HCT116 (cell line): ENCODE measurements at regions not wholly inside any gene's neighbourhood (a gene's known extent, or its start where the extent isn't known, plus 50 kb on each side); places are given as distances from the start of the nearest gene placed in this dataset.

Experiments used
- ATAC-seq: fragments of 200-7000 bp; cut with Tn5 transposase; 2 replicates; pipeline ENCODE4 v1.9.1; 2020; ENCODE audit warnings: mild to moderate bottlenecking, moderate library complexity
- BruUV-seq: library from RNA; stranded (reverse); fragments of 400-500 nt; replicated peaks from 2 replicates; lab custom pipeline; 2021; lab: Mats Ljungman, UMichigan
- CTCF ChIA-PET: fragments of 300-600 bp; sonication (Branson Sonifier 250); formaldehyde crosslinking; loops from one replicate; lab custom pipeline; 2021; ENCODE audit warnings: antibody characterized with exemption; lab: Charles Lee
- POLR2A ChIA-PET: fragments of 300-600, 350-600 bp; sonication (Branson Sonifier 250); formaldehyde crosslinking; loops from one replicate; lab custom pipeline; 2021; ENCODE audit warnings: antibody characterized with exemption; lab: Charles Lee
- RAD21 ChIA-PET, 2 experiments: fragments of 300-600 bp; sonication (Branson Sonifier 250); formaldehyde crosslinking; loops; one replicate each; lab custom pipeline; 2023; ENCODE audit warnings: low total read pairs in 2 of 2; ENCODE audit not compliant: uncharacterized antibody in 2 of 2, unreplicated experiment in 2 of 2, low non-redundant PET in 1 of 2; lab: Charles Lee
- DNase-seq: peaks from one replicate; pipeline ENCODE4 v3.0.0-alpha.2; 2010; ENCODE audit warnings: low read depth, low spot score
- H2AFZ ChIP-seq: fragments of 200-600 bp; shearing (Covaris generic), sonication (generic); 2 replicates; pipeline ENCODE4 v1.6.1; 2017; ENCODE audit warnings: low read depth, mixed run types, mixed read lengths, antibody characterized with exemption, low read length; ENCODE audit not compliant: poor library complexity, severe bottlenecking
- H3K27ac ChIP-seq: 2 replicates; pipeline ENCODE4 v1.5.1; 2012; ENCODE audit warnings: low read depth, low read length
- H3K27me3 ChIP-seq: fragments of 200-600 bp; sonication (generic); 2 replicates; pipeline ENCODE4 v1.6.1; 2016; ENCODE audit warnings: mixed run types, low read length, mixed read lengths; ENCODE audit not compliant: insufficient read depth
- H3K36me3 ChIP-seq, 2 experiments: fragments of 200-500 bp in 1 of 2; fragments of 200-600 bp in 1 of 2; sonication (Bioruptor generic) in 1 of 2; sonication (generic) in 1 of 2; 2 replicates each; pipeline versions ENCODE4 v1.5.1 to v1.6.1; 2014 to 2016; ENCODE audit warnings: low read length in 2 of 2, inconsistent platforms in 1 of 2, mixed read lengths in 1 of 2, mixed run types in 1 of 2; ENCODE audit not compliant: insufficient read depth in 2 of 2, control insufficient read depth in 1 of 2
- H3K4me1 ChIP-seq, 2 experiments: fragments of 200-600 bp in 1 of 2; sonication (generic) in 1 of 2; 2 replicates each; pipeline versions ENCODE4 v1.5.1 to v1.6.1; 2012 to 2017; ENCODE audit warnings: low read length in 2 of 2, inconsistent platforms in 1 of 2, mild to moderate bottlenecking in 1 of 2, mixed read lengths in 1 of 2, mixed run types in 1 of 2, moderate library complexity in 1 of 2; ENCODE audit not compliant: insufficient read depth in 2 of 2, control insufficient read depth in 1 of 2
- H3K4me2 ChIP-seq: fragments of 200-600 bp; sonication (generic); 2 replicates; pipeline ENCODE4 v1.6.1; 2017; ENCODE audit warnings: mixed run types, low read length, mixed read lengths
- H3K4me3 ChIP-seq, 2 experiments: fragments of 200-600 bp in 1 of 2; sonication (generic) in 1 of 2; replicated peaks in 1 of 2; 2 replicates each; pipeline ENCODE4 v1.5.1; 2011 to 2016; ENCODE audit warnings: low read length in 2 of 2, control low read depth in 1 of 2, low read depth in 1 of 2, mild to moderate bottlenecking in 1 of 2, mixed read lengths in 1 of 2, mixed run types in 1 of 2
- H3K79me2 ChIP-seq: fragments of 200-600 bp; sonication (generic); 2 replicates; pipeline ENCODE4 v1.6.1; 2017; ENCODE audit warnings: mild to moderate bottlenecking, mixed run types, low read length, moderate library complexity, mixed read lengths; ENCODE audit not compliant: insufficient read depth
- H3K9ac ChIP-seq: fragments of 200-600 bp; sonication (generic); 2 replicates; pipeline ENCODE4 v1.6.1; 2016; ENCODE audit warnings: low read length, mixed read lengths
- H3K9me2 ChIP-seq: fragments of 200-600 bp; sonication (generic), shearing (Covaris generic); 2 replicates; pipeline ENCODE4 v1.6.1; 2017; ENCODE audit warnings: mixed run types, mild to moderate bottlenecking, moderate library complexity; ENCODE audit not compliant: insufficient read depth
- H3K9me3 ChIP-seq, 2 experiments: fragments of 200-500 bp in 1 of 2; fragments of 200-600 bp in 1 of 2; sonication (Bioruptor generic) in 1 of 2; sonication (generic) in 1 of 2; 2 replicates each; pipeline ENCODE4 v1.6.1; 2014 to 2017; ENCODE audit warnings: low read length in 2 of 2, mixed read lengths in 2 of 2, inconsistent platforms in 1 of 2, low read depth in 1 of 2, mild to moderate bottlenecking in 1 of 2, mixed run types in 1 of 2, moderate library complexity in 1 of 2; ENCODE audit not compliant: control insufficient read depth in 1 of 2, insufficient read depth in 1 of 2
- H4K20me1 ChIP-seq: fragments of 200-600 bp; sonication (generic), shearing (Covaris generic); 2 replicates; pipeline ENCODE4 v1.6.1; 2017; ENCODE audit warnings: mixed run types, mild to moderate bottlenecking, moderate library complexity; ENCODE audit not compliant: insufficient read depth
- CBX3 ChIP-seq: IDR thresholded peaks from 2 replicates; pipeline ENCODE4 v1.6.1; 2012; ENCODE audit warnings: low read depth
- CEBPB ChIP-seq: IDR thresholded peaks from 2 replicates; pipeline ENCODE4 v1.6.1; 2012; ENCODE audit warnings: low read depth
- CTCF ChIP-seq, 3 experiments: fragments of 200-600 bp in 1 of 3; sonication (generic) in 1 of 3; IDR thresholded peaks in 2 of 3; conservative IDR thresholded peaks in 1 of 3; 2 replicates each; pipeline ENCODE4 v1.5.1; 2012 to 2017; ENCODE audit warnings: low read depth in 2 of 3, low read length in 2 of 3, antibody characterized with exemption in 1 of 3, borderline replicate concordance in 1 of 3, control low read depth in 1 of 3, mild to moderate bottlenecking in 1 of 3, mixed read lengths in 1 of 3, mixed run types in 1 of 3, moderate library complexity in 1 of 3; ENCODE audit not compliant: insufficient read depth in 1 of 3
- EGR1 ChIP-seq: IDR thresholded peaks from 2 replicates; pipeline ENCODE4 v1.6.1; 2012; ENCODE audit warnings: low read depth
- ELF1 ChIP-seq: IDR thresholded peaks from 2 replicates; pipeline ENCODE4 v1.6.1; 2012; ENCODE audit warnings: low read depth, borderline replicate concordance
- EZH2 ChIP-seq: fragments of 200-600 bp; sonication (generic); IDR thresholded peaks from 2 replicates; pipeline ENCODE4 v1.6.1; 2017; ENCODE audit warnings: antibody characterized with exemption, mixed run types
- EZH2phosphoT487 ChIP-seq: fragments of 200-600 bp; IDR thresholded peaks from 2 replicates; pipeline ENCODE4 v1.6.1; 2018; ENCODE audit warnings: antibody characterized with exemption, borderline replicate concordance
- JUND ChIP-seq: IDR thresholded peaks from 2 replicates; pipeline ENCODE4 v1.6.1; 2012
- REST ChIP-seq: IDR thresholded peaks from 2 replicates; pipeline ENCODE4 v1.6.1; 2012; ENCODE audit warnings: low read depth
- SIN3A ChIP-seq: IDR thresholded peaks from 2 replicates; pipeline ENCODE4 v1.6.1; 2012; ENCODE audit warnings: low read depth
- SP1 ChIP-seq: IDR thresholded peaks from 2 replicates; pipeline ENCODE4 v1.6.1; 2012; ENCODE audit warnings: low read depth
- TCF7L2 ChIP-seq: IDR thresholded peaks from 2 replicates; pipeline ENCODE4 v1.7.0; 2011; ENCODE audit warnings: borderline replicate concordance, inconsistent platforms; ENCODE audit not compliant: insufficient read depth, insufficient read length; ENCODE audit errors: extremely low read depth
- YY1 ChIP-seq: IDR thresholded peaks from 2 replicates; pipeline ENCODE4 v1.6.1; 2011; ENCODE audit warnings: low read length, low read depth, moderate library complexity, mild to moderate bottlenecking; ENCODE audit not compliant: insufficient replicate concordance; ENCODE audit errors: extremely low read depth
- ZFX ChIP-seq: fragments of 450-650 bp; IDR thresholded peaks from 2 replicates; pipeline ENCODE4 v1.6.1; 2017
- ZNF274 ChIP-seq: fragments of 200-500 bp; sonication (Bioruptor generic); IDR thresholded peaks from 2 replicates; pipeline ENCODE4 v1.6.1; 2014; ENCODE audit warnings: mild to moderate bottlenecking, low read depth, low read length, inconsistent platforms
- intact Hi-C: fragments of 100-400 bp; cut with micrococcal nuclease; formaldehyde crosslinking; loops from 2 replicates; pipeline ENCODE4 v1.10.0; 2022
- TF ChIP-seq, protein P1 (sequence below): IDR thresholded peaks from 2 replicates; pipeline ENCODE4 v1.6.1; 2011; ENCODE audit warnings: mild to moderate bottlenecking, low read length, moderate library complexity; ENCODE audit not compliant: insufficient replicate concordance; ENCODE audit errors: extremely low read depth
- TF ChIP-seq, protein P2 (sequence below): IDR thresholded peaks from 2 replicates; pipeline ENCODE4 v1.6.1; 2012
- TF ChIP-seq, protein P3 (sequence below): IDR thresholded peaks from 2 replicates; pipeline ENCODE4 v1.6.1; 2012

DNA sequence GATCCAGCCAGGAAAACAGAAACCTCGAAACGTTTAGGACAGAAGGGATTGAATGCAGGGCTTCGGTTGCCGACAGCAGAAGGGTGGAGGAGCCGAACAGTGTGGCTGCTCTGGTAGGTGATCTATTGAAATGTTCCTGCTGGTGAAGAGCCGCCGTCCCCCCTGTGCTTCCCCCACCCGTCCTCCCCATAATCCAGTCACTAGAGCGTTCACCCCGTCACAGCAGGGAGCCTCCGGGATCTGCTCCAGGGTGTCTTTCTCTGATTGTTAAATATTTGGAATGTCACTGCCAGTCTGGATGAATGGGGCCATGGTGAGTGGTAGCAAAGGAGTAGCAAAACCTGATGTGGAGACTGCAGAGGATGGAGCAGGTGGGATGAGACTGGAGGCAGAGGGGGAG lies 255.1 kb upstream of the CSF3R start:
- CTCF ChIA-PET, result no interaction called here
- no TSS peak for BruUV-seq
- H3K9me3 ChIP-seq, result no peaks in the 10 kb centered on the region
- H2AFZ ChIP-seq, result no peak overlapping the region
- DNase-seq (no peak), ATAC-seq (no peak)
- H3K4me3 ChIP-seq, result no peak overlapping the region
- H3K9me2 ChIP-seq, result no peaks in the 10 kb centered on the region
- H3K4me1 ChIP-seq, result no peaks in the 10 kb centered on the region
- RAD21 ChIA-PET, result no interaction called here
- intact Hi-C loops, result no loop called here
- peaks cover 55% of the 10 kb centered on the region for H3K27me3 ChIP-seq
- no peak for TF ChIP-seq ELF1
- TF ChIP-seq EZH2, result no peak
- no peak for TF ChIP-seq SIN3A
- TF ChIP-seq, protein P1, sequence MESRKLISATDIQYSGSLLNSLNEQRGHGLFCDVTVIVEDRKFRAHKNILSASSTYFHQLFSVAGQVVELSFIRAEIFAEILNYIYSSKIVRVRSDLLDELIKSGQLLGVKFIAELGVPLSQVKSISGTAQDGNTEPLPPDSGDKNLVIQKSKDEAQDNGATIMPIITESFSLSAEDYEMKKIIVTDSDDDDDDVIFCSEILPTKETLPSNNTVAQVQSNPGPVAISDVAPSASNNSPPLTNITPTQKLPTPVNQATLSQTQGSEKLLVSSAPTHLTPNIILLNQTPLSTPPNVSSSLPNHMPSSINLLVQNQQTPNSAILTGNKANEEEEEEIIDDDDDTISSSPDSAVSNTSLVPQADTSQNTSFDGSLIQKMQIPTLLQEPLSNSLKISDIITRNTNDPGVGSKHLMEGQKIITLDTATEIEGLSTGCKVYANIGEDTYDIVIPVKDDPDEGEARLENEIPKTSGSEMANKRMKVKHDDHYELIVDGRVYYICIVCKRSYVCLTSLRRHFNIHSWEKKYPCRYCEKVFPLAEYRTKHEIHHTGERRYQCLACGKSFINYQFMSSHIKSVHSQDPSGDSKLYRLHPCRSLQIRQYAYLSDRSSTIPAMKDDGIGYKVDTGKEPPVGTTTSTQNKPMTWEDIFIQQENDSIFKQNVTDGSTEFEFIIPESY, result no peak
- no peak for TF ChIP-seq YY1
- TF ChIP-seq EZH2phosphoT487, result no peak
- TF ChIP-seq, protein P2, sequence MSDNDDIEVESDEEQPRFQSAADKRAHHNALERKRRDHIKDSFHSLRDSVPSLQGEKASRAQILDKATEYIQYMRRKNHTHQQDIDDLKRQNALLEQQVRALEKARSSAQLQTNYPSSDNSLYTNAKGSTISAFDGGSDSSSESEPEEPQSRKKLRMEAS, result no peak
- no peak for TF ChIP-seq JUND
- TF ChIP-seq, protein P3, sequence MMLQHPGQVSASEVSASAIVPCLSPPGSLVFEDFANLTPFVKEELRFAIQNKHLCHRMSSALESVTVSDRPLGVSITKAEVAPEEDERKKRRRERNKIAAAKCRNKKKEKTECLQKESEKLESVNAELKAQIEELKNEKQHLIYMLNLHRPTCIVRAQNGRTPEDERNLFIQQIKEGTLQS, result no peak
- TF ChIP-seq ZNF274, result no peak
- no peak for TF ChIP-seq REST
- TF ChIP-seq CTCF (IDR thresholded peaks at IDR 0.05 in 2 of 3, conservative IDR thresholded peaks at IDR 0.05 in 1 of 3; ENCODE audit: borderline replicate concordance in 1 of 3, insufficient read depth in 1 of 3, low read depth in 2 of 3, low read length in 2 of 3), result no peak
- no peak for TF ChIP-seq SP1
- TF ChIP-seq TCF7L2, result no peak
- no peak for TF ChIP-seq CEBPB
- TF ChIP-seq CBX3, result no peak
- no peak for TF ChIP-seq EGR1
- no peak for TF ChIP-seq ZFX
- TF ChIP-seq, all 23 proteins: peak for 0
- H4K20me1 ChIP-seq, result no peaks in the 10 kb centered on the region
- no peaks in the 10 kb centered on the region for H3K36me3 ChIP-seq
- no peak overlapping the region for H3K4me2 ChIP-seq
- H3K9ac ChIP-seq, result no peak overlapping the region
- no peaks in the 10 kb centered on the region for H3K79me2 ChIP-seq
- no peak overlapping the region for H3K27ac ChIP-seq
- POLR2A ChIA-PET, result no interaction called here
